IMR-90 (cell line): ENCODE measurements at regions not wholly inside any gene's neighbourhood (a gene's known extent, or its start where the extent isn't known, plus 50 kb on each side); places are given as distances from the start of the nearest gene placed in this dataset.

Experiments used
- ATAC-seq: fragments of 200-7000 bp; cut with Tn5 transposase; 2 replicates; pipeline ENCODE4 v1.9.1; 2020; ENCODE audit warnings: low read depth, mild to moderate bottlenecking, moderate library complexity
- BruUV-seq: library from RNA; stranded (reverse); fragments of 400-500 nt; replicated peaks from 2 replicates; lab custom pipeline; 2021; lab: Mats Ljungman, UMichigan
- CTCF ChIA-PET: fragments of 300-600 bp; formaldehyde crosslinking; extraction: SDS; loops from one replicate; lab custom pipeline; 2021; ENCODE audit warnings: antibody characterized with exemption; lab: Yijun Ruan, JAX
- POLR2A ChIA-PET: fragments of 300-600 bp; sonication (Branson Sonifier 250); formaldehyde crosslinking; loops from one replicate; lab custom pipeline; 2022; ENCODE audit warnings: antibody characterized with exemption; ENCODE audit not compliant: unreplicated experiment; lab: Charles Lee
- DNase-seq: peaks from one replicate; pipeline ENCODE4 v3.0.0; 2013
- H2AFZ ChIP-seq: replicated peaks from 2 replicates; pipeline ENCODE3; 2013; ENCODE audit warnings: low read length, mild to moderate bottlenecking; ENCODE audit not compliant: poor library complexity
- H2AK5ac ChIP-seq: 2 replicates; pipeline ENCODE4 v1.6.1; 2013; ENCODE audit warnings: low read depth, low read length, inconsistent platforms
- H2AK9ac ChIP-seq: replicated peaks from 2 replicates; pipeline ENCODE3; 2013; ENCODE audit warnings: mild to moderate bottlenecking, low read depth, low read length, moderate library complexity; ENCODE audit not compliant: poor library complexity
- H2BK120ac ChIP-seq: 2 replicates; pipeline ENCODE4 v1.6.1; 2013; ENCODE audit warnings: low read depth, low read length, inconsistent platforms
- H2BK15ac ChIP-seq: 3 replicates; pipeline ENCODE4 v1.6.1; 2013; ENCODE audit warnings: low read depth, low read length, inconsistent platforms
- H2BK20ac ChIP-seq: 2 replicates; pipeline ENCODE4 v1.6.1; 2013; ENCODE audit warnings: low read depth, mild to moderate bottlenecking, inconsistent platforms, low read length, moderate library complexity
- H2BK5ac ChIP-seq: 2 replicates; pipeline ENCODE4 v1.6.1; 2013; ENCODE audit warnings: mild to moderate bottlenecking, low read depth, low read length, inconsistent platforms; ENCODE audit not compliant: poor library complexity, severe bottlenecking
- H3K14ac ChIP-seq: replicated peaks from 2 replicates; pipeline ENCODE4 v1.6.1; 2013; ENCODE audit warnings: low read depth, low read length, inconsistent platforms
- H3K18ac ChIP-seq: 2 replicates; pipeline ENCODE4 v1.6.1; 2013; ENCODE audit warnings: low read depth, low read length, control low read depth
- H3K23ac ChIP-seq: 2 replicates; pipeline ENCODE4 v1.6.1; 2013; ENCODE audit warnings: low read depth, low read length, inconsistent platforms
- H3K27ac ChIP-seq: 2 replicates; pipeline ENCODE4 v1.5.1; 2013; ENCODE audit warnings: mild to moderate bottlenecking, control low read depth, low read length; ENCODE audit not compliant: insufficient read depth
- H3K27me3 ChIP-seq: 2 replicates; pipeline ENCODE4 v1.6.1; 2013; ENCODE audit warnings: low read length; ENCODE audit not compliant: control insufficient read depth, insufficient read depth
- H3K36me3 ChIP-seq: 2 replicates; pipeline ENCODE4 v1.6.1; 2013; ENCODE audit warnings: low read length, mixed read lengths; ENCODE audit not compliant: control insufficient read depth, insufficient read depth
- H3K4ac ChIP-seq: 2 replicates; pipeline ENCODE4 v1.6.1; 2013; ENCODE audit warnings: low read depth, low read length, inconsistent platforms
- H3K4me1 ChIP-seq: 2 replicates; pipeline ENCODE4 v1.6.1; 2013; ENCODE audit warnings: low read length, mixed read lengths; ENCODE audit not compliant: control insufficient read depth, insufficient read depth
- H3K4me2 ChIP-seq: 2 replicates; pipeline ENCODE4 v1.6.1; 2013; ENCODE audit warnings: low read depth, mild to moderate bottlenecking, control low read depth, low read length, moderate library complexity
- H3K4me3 ChIP-seq: 2 replicates; pipeline ENCODE4 v1.5.1; 2013; ENCODE audit warnings: low read depth, mild to moderate bottlenecking, control low read depth, low read length, moderate library complexity; ENCODE audit not compliant: insufficient read depth
- H3K56ac ChIP-seq: 2 replicates; pipeline ENCODE4 v1.6.1; 2013; ENCODE audit warnings: low read length, inconsistent platforms; ENCODE audit not compliant: insufficient read depth; ENCODE audit errors: extremely low read depth
- H3K79me1 ChIP-seq, 2 experiments: 2 replicates each; pipeline ENCODE4 v1.6.1; 2013; ENCODE audit warnings: low read length in 2 of 2, inconsistent platforms in 1 of 2, low read depth in 1 of 2
- H3K9ac ChIP-seq: 2 replicates; pipeline ENCODE4 v1.6.1; 2013; ENCODE audit warnings: low read depth, low read length, control low read depth
- H3K9me1 ChIP-seq: 2 replicates; pipeline ENCODE4 v1.6.1; 2013; ENCODE audit warnings: low read length, inconsistent platforms; ENCODE audit not compliant: insufficient read depth
- H3K9me3 ChIP-seq: 2 replicates; pipeline ENCODE4 v1.6.1; 2013; ENCODE audit warnings: low read length; ENCODE audit not compliant: control insufficient read depth, insufficient read depth
- H4K20me1 ChIP-seq: 2 replicates; pipeline ENCODE4 v1.6.1; 2013; ENCODE audit warnings: low read length, inconsistent platforms; ENCODE audit not compliant: insufficient read depth
- H4K5ac ChIP-seq: 2 replicates; pipeline ENCODE4 v1.6.1; 2013; ENCODE audit warnings: mild to moderate bottlenecking, low read depth, low read length, control low read depth
- H4K8ac ChIP-seq, 2 experiments: 2 replicates each; pipeline ENCODE4 v1.6.1; 2013; ENCODE audit warnings: low read depth in 2 of 2, low read length in 2 of 2, control low read depth in 1 of 2, inconsistent platforms in 1 of 2
- H4K91ac ChIP-seq: 2 replicates; pipeline ENCODE4 v1.6.1; 2013; ENCODE audit warnings: low read depth, low read length, inconsistent platforms; ENCODE audit not compliant: insufficient read depth
- ELK1 ChIP-seq: fragments of 150-350 bp; IDR thresholded peaks from 2 replicates; pipeline ENCODE4 v1.6.1; 2016; ENCODE audit warnings: low read depth, mild to moderate bottlenecking, low read length, moderate library complexity, borderline replicate concordance
- MAZ ChIP-seq: IDR thresholded peaks from 2 replicates; pipeline ENCODE4 v1.6.1; 2012; ENCODE audit warnings: low read depth, mild to moderate bottlenecking, low read length, improper control_type of control experiment, moderate library complexity, borderline replicate concordance
- RAD21 ChIP-seq: IDR thresholded peaks from 2 replicates; pipeline ENCODE4 v1.6.1; 2012; ENCODE audit warnings: low read length, improper control_type of control experiment
- RCOR1 ChIP-seq: IDR thresholded peaks from 2 replicates; pipeline ENCODE4 v1.6.1; 2012; ENCODE audit warnings: mild to moderate bottlenecking, low read length, improper control_type of control experiment; ENCODE audit not compliant: insufficient replicate concordance
- RFX5 ChIP-seq: IDR thresholded peaks from 2 replicates; pipeline ENCODE4 v1.8.0; 2012; ENCODE audit warnings: low read depth, mild to moderate bottlenecking, low read length, moderate library complexity
- WGBS, 2 experiments: methylation state at CpG; one replicate each; pipeline versions ENCODE4 v1.1.5 to v1.1.7; 2013; ENCODE audit warnings: missing lambda C conversion rate in 2 of 2; ENCODE audit not compliant: insufficient read length in 1 of 2; ENCODE audit errors: extremely low coverage in 2 of 2; 5-methylcytosine and 5-hydroxymethylcytosine counted together
- dilution Hi-C: fragments of 300-500 bp; cut with HindIII; formaldehyde crosslinking; loops from one replicate; pipeline ENCODE4 v1.14.3; 2018; ENCODE audit warnings: low sequenced_read_pairs; ENCODE audit not compliant: unreplicated experiment
- in situ Hi-C: fragments of 300-500 bp; cut with MboI; formaldehyde crosslinking; loops from 3 replicates; pipeline ENCODE4 v1.14.3; 2019; ENCODE audit warnings: low sequenced_read_pairs, inconsistent platforms, mixed read lengths
- intact Hi-C: fragments of 100-400 bp; cut with micrococcal nuclease; formaldehyde crosslinking; loops from 2 replicates; pipeline ENCODE4 v1.10.0; 2022

- in situ Hi-C loops, result no loop called here
- POLR2A ChIA-PET, result no interaction called here
These were observed 148.7 kb upstream of the RASGEF1B start for GRCh38 chr4:81620442-81620841.

More at GRCh38 chr4:81620442-81620841, 148.7 kb upstream of the RASGEF1B start:
- Histone ChIP-seq H3K14ac (no peak overlapping the region), H3K9me3 (no peaks in the 10 kb centered on the region), H3K9ac (no peak overlapping the region), H3K27ac (no peak overlapping the region), H3K4me1 (no peaks in the 10 kb centered on the region), H3K27me3 (no peaks in the 10 kb centered on the region), H3K18ac (no peak overlapping the region), H2BK20ac (no peak overlapping the region), H3K56ac (no peak overlapping the region), H2AFZ (no peak overlapping the region), H3K4ac (no peak overlapping the region), H3K4me2 (no peak overlapping the region), H3K79me1 (no peaks in the 10 kb centered on the region), H2BK5ac (no peak overlapping the region), H3K9me1 (no peaks in the 10 kb centered on the region), H2AK9ac (no peak overlapping the region), H3K36me3 (no peaks in the 10 kb centered on the region), H4K8ac (no peak overlapping the region), H2BK120ac (no peak overlapping the region), H4K5ac (no peak overlapping the region), H4K20me1 (no peaks in the 10 kb centered on the region), H2BK15ac (no peak overlapping the region), H3K23ac (no peak overlapping the region), H2AK5ac (no peak overlapping the region), H4K91ac (no peak overlapping the region), H3K4me3 (no peak overlapping the region)
- DNase-seq (no peak), ATAC-seq (no peak)
- BruUV-seq, result no TSS peak
- no CpG with 5 or more reads among the region's 1 CpG for WGBS, 2 experiments
- dilution Hi-C loops, result no loop called here
- TF ChIP-seq MAZ (no peak), RFX5 (no peak), RAD21 (no peak), ELK1 (no peak), RCOR1 (no peak)
- intact Hi-C loops, result no loop called here
- CTCF ChIA-PET, result no interaction called here
